ENCODE measurements at regions not wholly inside any gene's neighbourhood (a gene's known extent, or its start where the extent isn't known, plus 50 kb on each side); places are given as distances from the start of the nearest gene placed in this dataset.

- intact Hi-C loops (cut with DNase I), result no loop called here
- ATAC-seq, result no peak
Observed at GRCh38 chr15:95346721-95347475, 983.6 kb upstream of the NR2F2 start.

GRCh38 chr15:95347837-95348236, 982.7 kb upstream of the NR2F2 start:
- intact Hi-C loops (cut with DNase I), result no loop called here
- no peak for DNase-seq

More at GRCh38 chr15:95346721-95347475, 983.6 kb upstream of the NR2F2 start:
- DNase-seq, result no peak

GRCh38 chr15:95350908-95351307, 979.6 kb upstream of the NR2F2 start:
- DNase-seq (no peak), ATAC-seq (no peak)
- intact Hi-C loops (cut with DNase I), result no loop called here

More at GRCh38 chr15:95347837-95348236, 982.7 kb upstream of the NR2F2 start:
- ATAC-seq, result no peak

DNA sequence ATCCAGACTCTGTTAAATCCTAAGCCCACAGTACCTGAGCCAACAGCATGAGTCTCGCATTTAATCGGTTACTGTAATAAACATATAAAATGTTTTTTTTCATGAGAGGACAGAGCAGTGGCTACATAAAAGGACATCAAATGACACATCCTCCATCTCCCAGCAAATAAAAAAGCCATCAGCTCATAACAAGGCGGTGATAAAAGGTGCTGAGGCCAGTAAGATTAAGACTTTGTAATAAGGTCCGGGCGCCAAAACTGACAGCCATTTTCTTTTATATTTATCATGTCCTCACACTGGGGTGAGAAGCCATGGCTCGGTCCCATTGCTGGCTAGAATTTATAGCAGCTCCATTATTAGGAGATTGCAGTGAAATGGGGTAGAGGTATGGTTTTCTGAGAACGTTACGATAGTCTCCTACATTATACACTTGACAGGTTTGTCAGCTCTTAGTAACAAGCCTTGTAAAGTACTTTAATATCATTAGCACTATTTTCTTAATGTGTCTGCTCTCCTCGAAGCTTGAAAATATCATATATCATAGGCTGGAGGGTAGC, 977.8 kb upstream of the NR2F2 start:
- intact Hi-C loops (cut with DNase I), result no loop called here
- DNase-seq (no peak), ATAC-seq (no peak)

- DNase-seq (no peak), ATAC-seq (no peak)
- intact Hi-C loops (cut with DNase I), result no loop called here
Observed at GRCh38 chr15:95353512-95353911, 977.0 kb upstream of the NR2F2 start.

- intact Hi-C loops (cut with DNase I), result no loop called here
- no peak for DNase-seq
- no peak for ATAC-seq
Observed at GRCh38 chr15:95359966-95360365, 970.5 kb upstream of the NR2F2 start.

GRCh38 chr15:95362306-95362705, 968.2 kb upstream of the NR2F2 start:
- DNase-seq (no peak), ATAC-seq (no peak)
- intact Hi-C loops (cut with DNase I), result no loop called here

GRCh38 chr15:95363646-95364045, 966.9 kb upstream of the NR2F2 start:
- intact Hi-C loops (cut with DNase I), result no loop called here
- DNase-seq, result no peak
- ATAC-seq, result peak in 1 of 2 donors; percentile 48

- ATAC-seq, result peak; percentile 82 to 87
- DNase-seq, result peak; percentile 51
- intact Hi-C loops (cut with DNase I), result no loop called here
Observed at GRCh38 chr15:95365511-95366107, 964.9 kb upstream of the NR2F2 start.

GRCh38 chr15:95368191-95368590, 962.3 kb upstream of the NR2F2 start:
- intact Hi-C loops (cut with DNase I), result no loop called here
- DNase-seq (peak; percentile 32), ATAC-seq (no peak)

DNA sequence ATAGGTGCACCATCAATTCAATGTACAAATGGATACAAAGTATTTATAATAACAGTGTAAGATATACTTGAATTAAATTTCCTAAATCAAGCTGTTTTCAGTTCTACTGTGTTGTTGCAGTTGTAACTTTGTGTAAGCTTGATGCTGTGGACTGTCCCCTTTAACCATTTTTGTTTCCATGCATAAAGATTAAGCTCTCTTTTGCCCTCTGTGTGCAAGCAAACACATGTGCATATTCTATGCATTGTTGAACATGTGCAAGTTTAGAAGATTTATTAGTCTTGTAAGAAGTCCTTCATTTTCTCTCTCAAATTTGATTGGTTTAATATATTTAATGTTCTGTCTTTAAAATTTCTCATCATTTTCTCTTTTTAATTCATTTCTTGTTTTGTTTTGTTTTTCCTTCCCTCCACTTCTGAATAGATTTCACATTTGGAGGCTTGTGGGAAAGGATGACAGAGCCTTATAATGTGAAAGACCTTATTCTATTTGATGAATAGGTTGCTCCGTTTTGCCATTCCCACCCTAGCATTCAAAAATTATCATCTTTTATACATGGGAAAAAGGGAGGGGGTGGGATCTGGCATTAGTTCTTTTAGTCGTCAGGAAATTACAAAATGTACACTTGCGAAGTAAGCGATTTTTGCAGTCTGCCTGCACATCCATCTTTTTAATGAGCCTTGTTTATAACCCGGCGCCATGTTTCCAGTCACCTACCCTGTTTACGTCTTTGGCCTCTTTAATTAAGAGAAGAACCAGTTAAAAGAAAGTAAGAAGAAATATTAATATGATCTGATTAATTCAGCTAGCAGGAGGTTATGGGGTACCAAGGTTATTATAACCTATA, 961.5 kb upstream of the NR2F2 start:
- ATAC-seq (no peak), DNase-seq (no peak)
- intact Hi-C loops (cut with DNase I), result no loop called here

DNA sequence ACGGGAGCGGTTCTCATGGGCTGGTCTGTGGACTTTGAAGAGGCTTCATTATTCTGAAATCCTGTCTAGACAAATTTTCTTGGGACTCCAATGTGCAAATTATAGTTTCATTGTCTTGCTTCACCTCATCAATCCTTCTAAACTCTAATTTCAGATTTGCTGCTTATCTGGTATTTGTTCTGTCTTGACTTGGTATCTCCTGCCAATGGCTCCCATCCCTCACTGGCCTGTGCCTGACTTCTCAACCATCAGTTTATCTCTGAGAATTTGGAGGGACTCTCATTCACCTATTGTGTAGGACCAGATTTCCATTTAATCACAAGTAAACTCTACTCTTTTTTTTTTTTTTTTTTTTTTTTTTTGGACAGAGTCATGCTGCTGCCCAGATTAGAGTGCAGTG, 960.2 kb upstream of the NR2F2 start:
- intact Hi-C loops (cut with DNase I), result no loop called here
- DNase-seq (no peak), ATAC-seq (no peak)

DNA sequence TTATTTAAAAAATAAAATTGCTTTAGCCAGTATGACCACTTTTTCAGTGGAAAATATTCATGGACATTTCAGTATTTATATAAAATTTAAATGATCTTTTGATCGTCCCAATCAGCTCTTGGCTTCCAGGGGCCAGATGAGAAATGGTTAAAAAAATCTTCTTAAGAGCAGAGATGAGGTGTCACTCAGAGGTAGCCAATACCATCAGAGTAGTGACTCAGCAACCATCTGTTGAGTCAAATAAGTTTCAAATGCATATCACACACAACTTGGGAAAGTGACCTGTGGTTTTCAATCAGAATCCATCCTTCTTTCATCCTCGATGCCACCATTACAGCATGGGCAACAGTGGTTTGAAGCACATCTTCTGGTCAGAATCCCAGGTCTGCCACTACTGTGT, 958.8 kb upstream of the NR2F2 start:
- intact Hi-C loops (cut with DNase I), result no loop called here
- DNase-seq (no peak), ATAC-seq (no peak)

- ATAC-seq, result no peak
- intact Hi-C loops (cut with DNase I), result no loop called here
- no peak for DNase-seq
Observed at GRCh38 chr15:95375281-95375680, 955.2 kb upstream of the NR2F2 start.

DNA sequence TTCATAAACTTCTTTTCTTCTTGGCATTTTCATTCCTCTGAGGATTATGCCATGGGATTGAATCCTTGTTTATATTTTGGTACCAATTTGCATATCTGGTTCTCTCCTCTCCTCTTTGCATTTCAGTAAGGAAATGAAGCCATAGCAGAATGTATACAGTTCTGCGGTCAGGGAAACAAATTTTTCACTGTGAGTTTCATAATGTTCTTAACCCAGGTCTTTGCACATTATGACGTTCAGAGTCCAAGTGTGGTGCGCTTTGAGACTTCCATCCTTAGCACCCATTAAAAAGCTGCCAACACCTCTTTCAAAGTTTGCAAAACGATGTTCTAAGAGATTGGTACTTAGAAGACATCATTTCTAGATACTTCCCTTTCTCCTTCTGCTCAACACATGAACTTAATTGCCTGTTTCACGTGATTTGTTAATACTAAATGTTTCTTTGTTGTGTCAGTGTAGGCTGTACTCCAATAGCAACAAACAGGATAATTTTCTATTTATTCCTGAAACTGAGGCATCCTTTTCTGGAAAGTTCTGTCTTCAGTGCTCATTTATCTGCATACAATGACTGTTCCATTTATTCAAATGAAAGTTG, 953.1 kb upstream of the NR2F2 start:
- intact Hi-C loops (cut with DNase I), result no loop called here
- no peak for DNase-seq
- ATAC-seq, result no peak

DNA sequence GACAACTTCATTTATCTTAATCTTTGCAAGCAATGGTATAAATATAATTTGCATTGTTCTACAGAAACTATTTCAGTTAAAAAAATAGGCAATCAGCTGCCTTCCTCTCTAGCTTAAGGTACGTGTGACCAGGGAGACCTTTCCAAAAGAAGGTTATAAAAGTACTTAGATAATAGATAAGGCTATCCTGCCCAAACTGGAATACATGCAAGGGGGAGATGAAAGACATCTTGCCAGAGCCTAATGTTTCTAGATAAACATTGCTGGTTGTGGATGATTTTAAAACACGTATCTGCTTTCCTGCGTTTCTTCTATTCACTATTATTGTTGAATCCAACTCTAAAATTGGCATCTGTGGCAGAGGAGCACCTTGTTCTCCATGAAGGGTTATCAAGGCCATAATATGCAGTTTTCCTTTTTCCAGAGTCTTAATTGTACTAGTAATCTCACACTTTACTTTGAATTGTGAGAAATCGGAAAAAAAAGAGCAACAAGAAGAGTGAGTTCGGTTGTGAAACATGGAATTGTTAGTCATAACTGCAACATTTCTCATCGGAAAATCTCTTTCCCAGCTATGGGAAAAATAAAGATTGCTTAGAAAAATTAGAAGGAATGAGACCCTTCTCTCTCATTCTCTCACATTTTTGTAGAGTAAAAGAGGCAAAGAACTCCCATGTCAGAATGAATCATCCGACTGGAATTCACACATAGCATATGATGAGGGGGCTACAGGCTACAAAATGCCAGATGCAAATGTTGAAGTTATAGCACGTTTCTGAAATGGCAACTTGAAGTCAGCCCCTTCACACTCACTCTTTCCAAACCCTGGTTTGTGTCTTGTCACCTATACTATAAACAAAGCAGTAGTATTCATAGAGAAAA, 936.1 kb upstream of the NR2F2 start:
- intact Hi-C loops (cut with DNase I), result no loop called here
- DNase-seq (no peak), ATAC-seq (no peak)

- intact Hi-C loops (cut with DNase I), result no loop called here
- DNase-seq (no peak), ATAC-seq (no peak)
Observed at GRCh38 chr15:95400428-95400827, 930.1 kb upstream of the NR2F2 start.

DNA sequence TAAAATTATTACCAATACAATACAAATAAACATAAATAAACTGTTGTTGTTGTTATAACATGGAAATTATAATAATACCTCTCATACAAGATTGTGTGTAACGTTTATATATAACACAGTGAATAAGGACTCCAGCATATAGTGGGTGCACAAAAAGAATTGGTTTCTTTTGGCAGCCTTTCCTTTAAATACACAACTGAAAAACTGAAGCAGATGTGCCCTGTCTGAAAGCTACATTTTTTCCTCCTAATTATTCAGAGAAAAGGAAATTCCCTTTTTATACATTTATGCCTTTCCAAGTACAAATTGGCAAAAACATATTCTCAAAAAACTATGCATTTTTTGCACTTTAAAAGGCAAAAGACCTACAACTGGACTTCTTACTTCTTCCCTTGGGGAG, 928.9 kb upstream of the NR2F2 start:
- intact Hi-C loops (cut with DNase I), result no loop called here
- ATAC-seq (no peak), DNase-seq (no peak)

DNA sequence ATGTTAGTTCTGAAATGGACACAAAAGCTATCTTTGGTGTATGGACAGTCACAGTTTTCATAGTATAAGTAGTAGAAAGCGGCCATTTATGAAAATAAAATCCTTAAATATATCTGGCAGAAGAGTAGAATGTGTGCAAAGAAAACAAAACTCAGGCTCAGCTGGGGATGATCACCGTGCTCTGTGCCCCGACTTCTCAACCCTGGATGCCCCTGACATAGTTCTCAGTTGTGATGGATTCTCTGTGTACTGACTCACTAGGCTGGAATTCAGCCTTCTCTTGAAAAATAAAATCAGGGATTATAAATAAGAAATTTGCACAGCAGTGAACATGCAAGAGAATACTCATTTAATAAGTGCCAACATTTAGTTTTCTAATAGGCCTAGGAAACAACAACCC, 925.1 kb upstream of the NR2F2 start:
- DNase-seq, result no peak
- ATAC-seq, result peak in 1 of 2 donors; percentile 44
- intact Hi-C loops (cut with DNase I), result no loop called here

Data from left cardiac atrium (tissue), 4 donors.